PC-3 (cell line): ENCODE measurements at regions not wholly inside any gene's neighbourhood (a gene's known extent, or its start where the extent isn't known, plus 50 kb on each side); places are given as distances from the start of the nearest gene placed in this dataset.

ENCODE experiments used
- ATAC-seq: fragments of 200-7000 bp; cut with Tn5 transposase; 2 replicates; pipeline ENCODE4 v1.9.1; 2020; ENCODE audit warnings: mild to moderate bottlenecking, moderate library complexity
- BruUV-seq: library from RNA; stranded (reverse); fragments of 400-500 nt; replicated peaks from 2 replicates; lab custom pipeline; 2021; lab: Mats Ljungman, UMichigan
- CTCF ChIA-PET: fragments of 300-600 bp; sonication (Branson Sonifier 250); formaldehyde crosslinking; loops from one replicate; lab custom pipeline; 2022; ENCODE audit warnings: antibody characterized with exemption; lab: Charles Lee
- POLR2A ChIA-PET: fragments of 300-600 bp; sonication (Branson Sonifier 250); formaldehyde crosslinking; loops from one replicate; lab custom pipeline; 2022; ENCODE audit warnings: antibody characterized with exemption; ENCODE audit not compliant: unreplicated experiment; lab: Charles Lee
- DNase-seq: peaks from one replicate; pipeline ENCODE4 v3.0.0-alpha.2; 2015
- H2AFZ ChIP-seq: fragments of 300-600 bp; sonication (generic); 2 replicates; pipeline ENCODE4 v1.6.0; 2016; ENCODE audit warnings: antibody characterized with exemption, low read length
- H3F3A ChIP-seq: fragments of 300-600 bp; sonication (generic); one replicate; pipeline ENCODE4 v1.6.0; 2017; ENCODE audit warnings: antibody characterized with exemption, low read length, control low read depth, mild to moderate bottlenecking; ENCODE audit not compliant: unreplicated experiment
- H3K27ac ChIP-seq: fragments of 300-600 bp; sonication (generic); 2 replicates; pipeline ENCODE4 v1.5.1; 2016; ENCODE audit warnings: mild to moderate bottlenecking, low read length
- H3K27me3 ChIP-seq: fragments of 300-600 bp; sonication (generic); 2 replicates; pipeline ENCODE4 v1.6.1; 2016; ENCODE audit warnings: low read length, mixed read lengths
- H3K36me3 ChIP-seq: fragments of 300-600 bp; sonication (generic); 2 replicates; pipeline ENCODE4 v1.6.1; 2016; ENCODE audit warnings: low read depth, mixed run types, low read length, mixed read lengths
- H3K4me1 ChIP-seq: fragments of 300-600 bp; sonication (generic); 2 replicates; pipeline ENCODE4 v1.5.1; 2016; ENCODE audit warnings: low read length; ENCODE audit not compliant: insufficient read depth
- H3K4me2 ChIP-seq: fragments of 300-600 bp; sonication (generic); 2 replicates; pipeline ENCODE4 v1.6.0; 2016; ENCODE audit warnings: low read length
- H3K4me3 ChIP-seq: fragments of 300-600 bp; sonication (generic); 2 replicates; pipeline ENCODE4 v1.5.1; 2016; ENCODE audit warnings: mild to moderate bottlenecking, low read length, mixed read lengths
- H3K79me2 ChIP-seq: fragments of 300-600 bp; sonication (generic); 2 replicates; pipeline ENCODE4 v1.6.1; 2017; ENCODE audit warnings: low read length, mixed read lengths
- H3K9ac ChIP-seq: fragments of 300-600 bp; sonication (generic); 2 replicates; pipeline ENCODE4 v1.6.0; 2016; ENCODE audit warnings: mild to moderate bottlenecking, low read length
- H3K9me2 ChIP-seq: fragments of 300-600 bp; sonication (generic); replicated peaks from 2 replicates; pipeline ENCODE4 v1.6.1; 2016; ENCODE audit warnings: mixed run types, low read length, mixed read lengths
- H3K9me3 ChIP-seq: fragments of 300-600 bp; sonication (generic); 2 replicates; pipeline ENCODE4 v1.6.1; 2016; ENCODE audit warnings: low read length, mixed read lengths
- H4K20me1 ChIP-seq: fragments of 300-600 bp; sonication (generic); 2 replicates; pipeline ENCODE4 v1.6.1; 2016; ENCODE audit warnings: low read length, mixed read lengths
- CTCF ChIP-seq: fragments of 300-600 bp; sonication (generic); conservative IDR thresholded peaks from 2 replicates; pipeline ENCODE4 v1.5.1; 2017; ENCODE audit warnings: antibody characterized with exemption, low read depth, mild to moderate bottlenecking, low read length
- EZH2 ChIP-seq: fragments of 300-600 bp; sonication (generic); IDR thresholded peaks from one replicate; pipeline ENCODE4 v1.6.1; 2017; ENCODE audit warnings: antibody characterized with exemption, mild to moderate bottlenecking, low read length; ENCODE audit not compliant: unreplicated experiment
- EZH2phosphoT487 ChIP-seq: fragments of 300-600 bp; sonication (generic); IDR thresholded peaks from 2 replicates; pipeline ENCODE4 v1.6.1; 2018; ENCODE audit warnings: mild to moderate bottlenecking, antibody characterized with exemption, low read length, borderline replicate concordance
- intact Hi-C: fragments of 100-400 bp; cut with micrococcal nuclease; formaldehyde crosslinking; loops from 2 replicates; pipeline ENCODE4 v1.9.0; 2023

- H2AFZ ChIP-seq: no peak overlapping the region
- TF ChIP-seq EZH2phosphoT487 (no peak), EZH2 (no peak), CTCF (no peak)
- CTCF ChIA-PET: no interaction called here
- no peaks in the 10 kb centered on the region for H4K20me1 ChIP-seq
- H3K27me3 ChIP-seq: no peaks in the 10 kb centered on the region
- DNase-seq (no peak), ATAC-seq (no peak)
- no peak overlapping the region for H3K4me3 ChIP-seq
- H3K4me2 ChIP-seq: no peak overlapping the region
- H3F3A ChIP-seq: no peaks in the 10 kb centered on the region
- no peaks in the 10 kb centered on the region for H3K4me1 ChIP-seq
- H3K79me2 ChIP-seq: no peaks in the 10 kb centered on the region
- no peaks in the 10 kb centered on the region for H3K36me3 ChIP-seq
- intact Hi-C loops: no loop called here
- POLR2A ChIA-PET: no interaction called here
- no TSS peak for BruUV-seq
- no peak overlapping the region for H3K27ac ChIP-seq
- peaks cover 21% of the 10 kb centered on the region for H3K9me3 ChIP-seq
- H3K9me2 ChIP-seq: no peaks in the 10 kb centered on the region
- no peak overlapping the region for H3K9ac ChIP-seq
These were observed 621.4 kb downstream of the PDCD6IP start for GRCh38 chr3:34419801-34420200.

GRCh38 chr3:34421762-34422161 lies 623.3 kb downstream of the PDCD6IP start:
- Histone ChIP-seq H3K27me3 (no peaks in the 10 kb centered on the region), H3K4me1 (no peaks in the 10 kb centered on the region), H2AFZ (no peak overlapping the region), H3F3A (no peaks in the 10 kb centered on the region), H3K4me2 (no peak overlapping the region), H3K9me3 (peaks cover 26% of the 10 kb centered on the region), H3K9me2 (no peaks in the 10 kb centered on the region), H3K4me3 (no peak overlapping the region), H4K20me1 (no peaks in the 10 kb centered on the region), H3K36me3 (no peaks in the 10 kb centered on the region), H3K27ac (no peak overlapping the region), H3K79me2 (no peaks in the 10 kb centered on the region), H3K9ac (no peak overlapping the region)
- DNase-seq (no peak), ATAC-seq (no peak)
- ChIA-PET POLR2A (no interaction called here), CTCF (no interaction called here)
- intact Hi-C loops: no loop called here
- TF ChIP-seq EZH2phosphoT487: no peak
- no peak for TF ChIP-seq EZH2
- no peak for TF ChIP-seq CTCF
- BruUV-seq: no TSS peak

GRCh38 chr3:34439796-34440195 lies 641.4 kb downstream of the PDCD6IP start:
- ChIA-PET CTCF (no interaction called here), POLR2A (no interaction called here)
- intact Hi-C loops: no loop called here
- no peaks in the 10 kb centered on the region for H3K36me3 ChIP-seq
- TF ChIP-seq CTCF: no peak
- no peak for TF ChIP-seq EZH2phosphoT487
- no peak for TF ChIP-seq EZH2
- ATAC-seq: no peak
- H3K9me2 ChIP-seq: no peaks in the 10 kb centered on the region
- no peak overlapping the region for H3K4me3 ChIP-seq
- no peaks in the 10 kb centered on the region for H4K20me1 ChIP-seq
- no peak overlapping the region for H2AFZ ChIP-seq
- BruUV-seq: no TSS peak
- H3K4me1 ChIP-seq: no peaks in the 10 kb centered on the region
- H3K27ac ChIP-seq: no peak overlapping the region
- H3F3A ChIP-seq: no peaks in the 10 kb centered on the region
- H3K79me2 ChIP-seq: no peaks in the 10 kb centered on the region
- H3K4me2 ChIP-seq: no peak overlapping the region
- H3K27me3 ChIP-seq: no peaks in the 10 kb centered on the region
- no peak overlapping the region for H3K9ac ChIP-seq
- no peak for DNase-seq
- H3K9me3 ChIP-seq: peaks cover 37% of the 10 kb centered on the region
